ENCODE measurements at regions not wholly inside any gene's neighbourhood (a gene's known extent, or its start where the extent isn't known, plus 50 kb on each side); places are given as distances from the start of the nearest gene placed in this dataset.
A peak's percentile ranks its signal among the peaks of the same experiment; 100 is the strongest.
"Not testable (repeated sequence)": the region's sequence is repeated elsewhere in the genome, so short reads cannot be mapped to it uniquely, and the experiment has no call there.

- DNase-seq (ENCODE audit: low read depth) = peak; percentile 72
These were observed 220.7 kb downstream of the IRS1 start for GRCh38 chr2:226578879-226579278.

GRCh38 chr2:226578373-226578772, 221.2 kb downstream of the IRS1 start:
- peak; percentile 85 for DNase-seq (ENCODE audit: low read depth)

- DNase-seq (ENCODE audit: low read depth) = peak; percentile 23
These were observed 223.7 kb downstream of the IRS1 start for GRCh38 chr2:226575928-226576327.

- no peak for DNase-seq (ENCODE audit: low read depth)
These were observed 226.5 kb downstream of the IRS1 start for GRCh38 chr2:226573158-226573557.

GRCh38 chr2:226564667-226565066, 235.0 kb downstream of the IRS1 start:
- DNase-seq (ENCODE audit: low read depth) = no peak

GRCh38 chr2:226561962-226562361, 237.7 kb downstream of the IRS1 start:
- peak; percentile 27 for DNase-seq (ENCODE audit: low read depth)

GRCh38 chr2:226560325-226560724, 239.3 kb downstream of the IRS1 start:
- DNase-seq (ENCODE audit: low read depth) = no peak

- no peak for DNase-seq (ENCODE audit: low read depth)
These were observed 240.1 kb downstream of the IRS1 start for GRCh38 chr2:226559536-226559935.

- DNase-seq (ENCODE audit: low read depth) = no peak
These were observed 241.2 kb downstream of the IRS1 start for GRCh38 chr2:226558418-226558817.

GRCh38 chr2:226556050-226556449, 243.6 kb downstream of the IRS1 start:
- DNase-seq (ENCODE audit: low read depth) = peak; percentile 75

GRCh38 chr2:226554701-226555100, 244.9 kb downstream of the IRS1 start:
- no peak for DNase-seq (ENCODE audit: low read depth)

- no peak for DNase-seq (ENCODE audit: low read depth)
These were observed 246.3 kb downstream of the IRS1 start for GRCh38 chr2:226553333-226553732.

GRCh38 chr2:226552571-226553285, 246.9 kb downstream of the IRS1 start:
- no peak for DNase-seq (ENCODE audit: low read depth)

GRCh38 chr2:226551522-226552250, 247.9 kb downstream of the IRS1 start:
- no peak for DNase-seq (ENCODE audit: low read depth)

GRCh38 chr2:226550801-226551200, 248.8 kb downstream of the IRS1 start:
- no peak for DNase-seq (ENCODE audit: low read depth)

GRCh38 chr2:226548732-226549131, 250.9 kb downstream of the IRS1 start:
- peak; percentile 64 for DNase-seq (ENCODE audit: low read depth)

GRCh38 chr2:226544596-226545210, 254.9 kb downstream of the IRS1 start:
- peak; percentile 9 for DNase-seq (ENCODE audit: low read depth)

GRCh38 chr2:226540204-226540994, 259.2 kb downstream of the IRS1 start:
- no peak for DNase-seq (ENCODE audit: low read depth)

GRCh38 chr2:226536410-226536809, 263.2 kb downstream of the IRS1 start:
- DNase-seq (ENCODE audit: low read depth) = no peak

GRCh38 chr2:226532976-226533375, 266.6 kb downstream of the IRS1 start:
- not testable (repeated sequence) for DNase-seq (ENCODE audit: low read depth)

- no peak for DNase-seq (ENCODE audit: low read depth)
These were observed 268.4 kb downstream of the IRS1 start for GRCh38 chr2:226531061-226531810.
